HG03378 (cell line): ENCODE measurements at regions not wholly inside any gene's neighbourhood (a gene's known extent, or its start where the extent isn't known, plus 50 kb on each side); places are given as distances from the start of the nearest gene placed in this dataset.

Source experiments
- ATAC-seq: cut with Tn5 transposase; IDR thresholded peaks from one replicate; pipeline ENCODE4 v1.9.1; 2021; ENCODE audit warnings: mild to moderate bottlenecking, moderate library complexity; ENCODE audit not compliant: unreplicated experiment

DNA sequence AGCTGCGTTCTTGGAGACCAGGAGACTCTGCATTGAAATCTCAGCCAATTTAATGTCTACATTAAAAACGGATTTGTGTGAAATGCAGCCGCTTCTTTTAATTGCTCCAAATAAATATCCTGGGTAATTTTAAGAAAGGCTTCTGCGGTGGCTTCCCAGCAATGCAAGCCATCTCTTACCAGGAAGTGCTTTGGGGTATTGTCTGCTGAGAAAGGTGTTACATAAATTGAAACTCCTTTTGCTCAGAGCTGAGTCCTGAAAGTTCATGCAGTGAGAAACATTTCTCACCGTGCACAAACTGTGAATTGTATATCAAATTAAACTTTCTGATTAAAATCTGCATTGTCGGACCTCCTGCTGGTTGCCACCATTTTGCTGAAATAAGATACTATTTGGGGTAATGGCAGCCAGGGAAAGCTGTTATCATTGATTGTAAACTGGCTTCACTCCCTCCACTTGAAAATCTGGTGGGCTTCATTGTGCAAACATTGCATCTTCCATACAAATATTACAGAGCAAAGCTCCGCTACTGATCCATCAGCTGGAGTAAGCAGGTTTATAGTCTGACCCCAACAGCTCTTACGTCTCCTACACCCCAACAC, 59.5 kb downstream of the ZIC5 start:
- ATAC-seq, result no peak

DNA sequence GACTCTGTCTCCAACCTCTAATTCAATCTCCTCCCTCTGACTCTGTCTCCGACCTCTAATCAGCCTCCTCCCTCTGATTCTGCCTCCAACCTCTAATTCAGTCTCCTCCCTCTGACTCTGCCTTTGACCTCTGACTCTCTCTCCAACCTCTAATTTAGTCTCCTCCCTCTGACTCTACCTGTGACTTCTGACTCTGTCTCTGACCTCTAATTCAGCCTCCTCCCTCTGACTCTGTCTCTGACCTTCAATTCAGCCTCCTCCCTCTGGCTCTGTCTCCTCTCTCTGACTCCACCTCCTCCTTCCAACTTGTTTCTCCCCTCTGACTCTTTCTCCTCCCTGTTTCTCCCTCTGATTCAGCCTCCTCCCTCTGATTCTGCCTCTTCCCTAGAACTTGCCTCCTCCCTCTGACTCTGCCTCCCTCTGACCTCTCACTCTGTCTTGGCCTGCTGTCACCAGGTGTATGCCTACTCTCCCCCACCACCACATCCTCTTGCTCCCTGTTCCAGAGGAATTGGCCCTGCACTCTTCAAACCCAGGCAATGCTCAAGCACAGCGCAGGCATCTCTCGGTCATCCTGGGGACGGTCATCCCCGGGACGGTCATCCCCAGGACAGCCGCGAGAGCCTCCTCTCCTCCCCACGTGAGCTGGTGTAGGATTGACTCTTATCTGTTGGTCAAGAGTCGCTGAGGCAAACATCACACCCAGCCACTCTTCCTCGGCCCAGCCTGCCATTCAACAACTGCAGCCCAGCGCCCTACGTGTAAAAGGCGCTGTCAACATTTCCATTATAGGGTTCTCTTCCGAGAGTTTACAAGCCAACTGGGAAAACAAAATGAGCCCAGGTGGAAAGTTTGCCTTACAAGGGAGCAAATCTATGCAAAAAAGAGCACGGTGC, 60.2 kb downstream of the ZIC5 start:
- ATAC-seq, result no peak

DNA sequence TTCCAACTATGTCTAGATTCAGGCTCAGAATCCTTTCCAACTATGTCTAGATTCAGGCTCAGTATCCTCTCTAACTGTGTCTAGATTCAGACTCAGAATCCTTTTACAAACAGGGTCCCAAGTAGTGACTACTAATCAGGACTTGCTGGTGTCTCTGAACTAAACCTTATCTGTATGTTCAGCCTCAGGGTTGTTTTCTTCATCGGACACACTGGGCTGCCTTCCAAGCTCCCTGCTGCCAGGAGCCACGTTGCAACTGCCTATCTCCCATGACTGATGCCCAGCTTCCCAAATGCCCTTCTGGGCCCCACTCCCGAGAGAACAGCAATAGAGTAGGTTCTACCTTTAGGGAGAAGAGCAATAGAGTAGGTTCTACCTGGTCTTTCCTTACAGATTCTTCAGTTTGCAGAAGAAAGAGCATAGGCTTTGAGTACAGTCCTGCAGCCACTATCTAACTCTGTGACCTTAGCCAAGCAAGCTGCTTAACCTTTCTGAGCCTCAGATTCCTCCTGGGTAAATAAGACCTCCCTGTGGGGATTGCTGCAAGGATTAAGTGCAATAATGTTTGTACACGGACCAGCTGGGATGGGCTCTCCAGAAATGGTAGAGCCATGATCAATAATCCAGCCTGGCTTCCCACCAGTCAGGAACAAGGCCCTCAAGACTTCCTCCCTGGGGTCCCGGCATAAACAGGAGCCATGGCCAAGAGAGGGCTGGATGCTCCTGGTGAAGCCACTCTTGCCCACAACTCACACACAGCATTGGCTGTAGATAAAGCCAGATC, 61.5 kb downstream of the ZIC5 start:
- ATAC-seq, result no peak

DNA sequence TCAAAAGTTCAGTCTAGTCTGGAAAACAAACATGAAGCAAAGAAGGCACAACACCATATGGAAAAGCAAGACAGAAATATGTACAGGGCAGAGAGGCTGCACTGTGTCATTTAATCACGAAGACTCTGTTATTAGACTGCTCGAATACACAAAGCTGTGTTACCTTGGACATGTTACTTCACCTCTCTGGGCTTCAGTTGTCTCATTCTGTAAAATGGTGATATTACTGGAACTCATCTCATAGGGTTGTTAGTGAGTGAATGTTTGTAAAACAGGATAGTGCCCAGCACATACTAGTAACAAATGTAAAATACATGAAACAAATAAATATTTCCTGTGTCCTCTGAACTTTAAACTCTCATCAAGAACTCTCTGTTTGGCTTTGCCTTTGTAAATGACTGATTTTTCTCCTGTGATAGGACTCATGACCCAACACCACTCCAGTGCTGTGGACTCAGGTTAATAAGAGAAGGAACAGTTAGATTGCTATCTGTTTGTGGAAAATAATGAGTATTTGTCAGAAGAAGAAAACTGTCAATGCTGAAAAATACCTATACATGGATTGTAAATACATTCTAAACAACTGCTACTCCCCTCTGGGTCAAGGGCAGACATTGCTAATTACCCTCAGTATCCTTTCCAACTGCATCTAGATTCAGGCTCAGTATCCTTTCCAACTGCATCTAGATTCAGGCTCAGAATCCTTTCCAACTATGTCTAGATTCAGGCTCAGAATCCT, 62.3 kb downstream of the ZIC5 start:
- no peak for ATAC-seq

DNA sequence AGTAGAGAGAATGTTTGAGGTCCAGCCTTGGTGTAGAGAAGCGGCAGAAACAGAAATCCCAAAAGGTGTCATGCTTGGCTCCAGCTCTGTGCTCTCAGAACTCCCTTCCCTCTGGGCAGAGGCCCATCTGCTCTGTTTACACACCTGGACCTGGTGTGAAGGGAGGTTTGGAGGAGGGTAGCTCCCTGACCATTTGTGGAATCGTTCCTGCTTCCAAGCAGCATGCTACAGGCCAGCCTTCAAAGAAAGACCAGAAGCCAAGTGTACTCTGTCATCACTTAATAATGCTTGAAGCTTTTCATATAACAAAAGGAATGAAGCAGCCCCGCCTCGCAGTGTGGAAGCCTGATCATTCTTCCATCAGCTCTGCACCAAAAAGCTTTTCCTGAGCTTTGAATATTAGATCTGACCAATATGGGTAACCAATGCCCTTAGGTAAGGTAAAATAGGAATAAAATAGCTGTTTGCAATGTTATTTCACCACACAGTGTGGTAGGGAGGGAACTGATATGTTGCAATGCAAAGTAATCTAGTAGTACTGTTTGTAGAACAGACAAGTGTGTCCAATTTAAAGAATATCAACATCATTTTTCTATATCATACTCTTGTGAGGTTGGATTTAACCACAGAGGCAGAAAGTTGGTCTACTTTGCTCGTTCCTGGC, 63.3 kb downstream of the ZIC5 start:
- ATAC-seq, result no peak

DNA sequence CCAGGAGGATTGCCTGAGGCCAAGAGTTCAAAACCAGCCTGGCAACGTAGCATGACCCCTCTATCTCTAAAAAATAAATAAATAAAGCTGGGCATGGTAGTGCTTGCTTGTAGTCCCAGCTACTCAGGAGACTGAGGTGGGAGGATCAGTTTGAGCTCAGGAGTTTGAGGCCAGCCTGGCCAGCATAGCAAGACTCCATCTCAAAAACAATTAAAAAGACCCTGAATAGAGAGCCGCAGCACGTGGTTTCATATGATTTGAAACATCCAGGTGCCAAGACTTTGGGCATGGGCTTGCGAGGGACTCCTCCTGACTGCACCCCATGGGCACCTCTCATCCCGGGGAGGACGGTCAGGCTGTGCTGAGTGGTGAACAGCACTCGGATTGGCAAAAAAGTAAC, 63.9 kb downstream of the ZIC5 start:
- no peak for ATAC-seq

DNA sequence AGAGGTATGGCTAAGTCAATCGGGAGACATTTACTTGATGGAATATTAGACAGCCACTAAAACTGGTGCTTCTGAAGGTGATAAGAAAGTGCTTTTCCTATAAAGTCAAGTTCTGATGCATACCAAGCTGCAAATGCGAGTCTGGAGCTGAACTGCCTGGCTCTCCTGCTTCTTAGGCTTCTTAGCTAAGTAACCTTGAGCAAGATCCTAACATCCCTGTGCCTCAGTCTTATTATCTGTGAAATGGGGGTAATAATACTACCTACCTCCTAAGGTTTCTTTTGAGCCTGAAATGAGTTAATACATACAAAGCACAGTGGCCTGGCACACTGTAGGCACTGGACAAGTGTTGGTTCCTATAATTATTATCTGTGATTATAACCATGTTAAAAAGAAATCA, 64.5 kb downstream of the ZIC5 start:
- no peak for ATAC-seq

DNA sequence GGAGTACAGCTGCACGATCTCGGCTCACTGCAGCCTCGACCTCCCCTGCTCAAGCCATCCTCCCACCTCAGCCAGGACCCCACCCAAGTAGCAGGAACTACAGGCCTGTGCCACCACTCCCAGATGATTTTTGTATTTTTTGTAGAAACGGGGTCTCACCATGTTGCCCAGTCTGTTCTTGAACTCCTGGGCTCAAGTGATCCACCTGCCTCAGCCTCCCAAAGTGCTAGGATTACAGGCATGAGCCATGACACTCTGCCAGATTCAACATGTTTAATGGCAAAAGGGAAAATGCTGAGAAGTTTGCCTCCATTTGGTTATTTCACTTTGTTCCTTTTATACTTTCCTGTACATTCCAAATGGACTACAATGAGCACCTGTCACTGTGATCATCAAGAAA, 65.8 kb downstream of the ZIC5 start:
- no peak for ATAC-seq

DNA sequence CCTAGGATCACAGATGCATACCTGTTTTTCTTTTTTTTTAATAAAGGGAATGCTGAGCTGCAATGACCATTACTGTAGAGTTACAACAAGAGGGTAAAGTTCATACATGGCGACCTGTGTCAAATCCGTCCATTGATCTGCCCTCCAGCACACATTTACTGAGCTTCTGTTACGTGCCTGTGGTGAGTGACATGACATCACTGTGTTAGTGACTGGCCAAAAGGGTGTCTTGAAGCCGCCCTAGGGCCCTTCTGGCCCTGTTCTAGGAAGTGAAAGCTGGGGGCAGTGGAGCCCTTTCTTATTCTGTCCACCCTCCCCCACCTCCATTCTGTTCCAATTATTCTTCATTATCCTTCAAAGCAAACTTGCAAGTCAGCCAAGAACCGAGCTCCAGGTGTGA, 66.3 kb downstream of the ZIC5 start:
- ATAC-seq, result no peak

DNA sequence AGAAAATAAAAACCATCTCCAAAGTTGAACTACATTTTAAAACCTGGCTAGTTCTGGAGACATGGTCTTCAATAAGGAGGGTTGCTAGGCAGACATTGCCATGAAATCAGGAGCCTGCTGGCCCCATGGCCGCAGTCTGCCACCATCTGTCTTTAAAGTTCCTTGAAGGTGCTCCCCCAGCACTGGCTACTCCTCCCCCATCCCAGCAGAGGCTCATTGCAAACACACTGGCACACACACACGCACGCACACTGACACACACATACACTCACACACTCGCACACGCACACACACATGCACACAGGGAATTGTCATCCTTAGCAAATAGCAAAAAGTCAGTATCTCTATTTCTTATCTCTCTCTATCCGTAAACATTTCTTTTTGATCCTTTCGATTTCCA, 68.4 kb downstream of the ZIC5 start:
- ATAC-seq, result no peak

DNA sequence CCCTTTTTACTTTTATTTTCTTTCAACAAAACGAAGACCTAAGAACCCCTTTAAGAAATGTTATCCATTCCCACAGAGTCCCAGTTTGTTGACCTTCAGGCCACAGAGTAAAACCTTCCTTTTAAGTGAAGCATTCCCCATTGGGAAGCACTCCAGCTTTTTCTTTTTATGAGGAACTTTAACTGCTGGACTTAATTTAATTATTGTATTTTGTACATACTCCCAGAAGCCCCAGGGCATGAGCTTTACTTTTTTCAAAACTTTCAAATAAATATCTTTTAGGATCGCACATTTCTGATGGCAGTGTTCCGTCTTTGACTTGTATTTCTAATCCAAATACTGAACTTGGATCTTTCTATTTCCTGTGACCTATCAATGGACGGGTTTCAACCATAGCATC, 68.9 kb downstream of the ZIC5 start:
- ATAC-seq, result no peak

DNA sequence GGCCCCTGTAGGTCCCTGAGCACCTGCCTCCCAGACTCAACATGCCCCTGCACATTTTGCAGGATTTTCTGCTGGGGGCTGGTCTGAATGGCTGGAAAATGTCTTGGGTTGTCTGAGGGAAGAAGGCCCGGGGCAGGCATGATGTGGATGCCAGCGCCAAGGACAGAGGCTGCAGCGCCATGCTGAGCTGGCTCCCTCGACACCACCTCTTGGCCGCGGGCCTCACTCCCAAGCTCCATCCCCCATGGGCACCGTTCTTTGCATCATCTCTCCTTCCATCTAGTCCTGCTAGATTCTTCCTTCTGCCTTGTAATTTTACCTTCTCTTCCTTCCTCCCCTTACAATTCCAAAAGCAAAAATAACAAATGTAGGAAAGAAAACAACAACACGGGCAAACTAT, 70.6 kb downstream of the ZIC5 start:
- no peak for ATAC-seq

DNA sequence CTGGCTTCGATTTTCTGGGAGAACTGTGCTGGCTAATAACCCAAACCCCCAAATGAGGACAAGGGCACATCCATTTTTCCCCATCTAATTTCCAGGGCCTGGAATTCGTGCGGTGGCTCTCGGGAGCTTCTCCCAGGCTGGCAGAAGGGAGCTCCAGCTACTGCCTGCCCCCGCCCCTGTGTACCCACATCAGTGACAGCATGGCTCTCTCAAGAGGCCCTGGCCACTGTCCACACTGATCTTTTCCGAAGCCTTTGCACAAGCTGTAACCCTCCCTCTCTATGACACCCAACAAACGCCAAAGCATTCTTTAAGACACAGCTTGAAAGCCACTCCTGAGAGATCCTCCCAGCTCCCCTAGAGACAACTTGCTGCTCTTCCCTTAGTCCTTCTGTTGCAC, 73.1 kb downstream of the ZIC5 start:
- no peak for ATAC-seq

DNA sequence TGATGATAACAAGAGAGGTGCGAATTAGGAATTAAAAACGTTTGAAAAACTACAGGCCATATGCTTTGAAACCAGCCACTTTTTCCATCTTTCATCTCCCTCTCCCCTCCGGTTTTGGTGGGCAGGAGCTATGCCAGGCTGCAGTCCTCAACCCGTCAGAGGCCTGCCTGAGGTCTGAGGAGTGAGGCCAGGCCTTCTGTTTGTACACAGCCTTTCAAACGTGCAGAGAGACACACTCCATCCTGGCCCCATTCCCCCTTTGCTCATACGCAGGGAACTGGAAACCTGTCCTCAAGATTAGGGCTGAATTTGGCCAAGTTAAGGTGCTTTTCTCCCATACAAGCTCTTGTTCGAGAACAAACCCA, 74.5 kb downstream of the ZIC5 start:
- ATAC-seq, result no peak

DNA sequence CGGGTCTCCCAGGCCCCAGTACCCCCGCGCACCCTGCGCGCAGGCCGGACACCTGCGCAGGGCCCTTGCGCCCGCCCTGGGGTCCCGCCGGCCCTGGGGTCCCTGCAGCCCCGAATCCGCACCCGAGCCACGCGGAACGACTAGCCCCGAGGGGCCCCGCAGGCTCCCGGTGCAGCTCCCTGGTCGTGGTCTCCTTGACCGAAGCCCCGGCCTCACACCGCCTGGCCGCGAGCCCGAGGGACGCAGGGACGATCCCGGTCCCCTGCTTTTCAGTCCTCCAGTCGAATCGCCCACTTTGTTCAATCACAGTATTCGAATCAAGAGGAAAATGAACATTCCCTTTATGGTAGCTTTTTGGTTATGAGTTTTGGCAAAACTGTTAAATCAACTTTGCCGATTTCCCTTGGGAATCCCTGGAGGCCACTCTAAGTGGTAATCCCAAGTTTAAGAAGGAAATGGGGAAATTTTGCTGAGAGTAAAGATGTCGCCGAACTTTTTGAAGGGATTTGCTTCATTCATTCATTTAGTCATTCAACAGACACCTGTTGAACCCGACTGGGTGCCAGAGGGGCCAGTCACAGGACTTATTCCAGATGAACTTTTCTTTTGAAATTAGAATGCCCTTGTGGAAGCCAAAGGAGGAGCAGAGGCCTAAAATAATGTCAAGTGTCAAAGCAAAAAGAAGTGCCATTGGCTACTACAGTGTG, 75.0 kb downstream of the ZIC5 start:
- ATAC-seq, result no peak

DNA sequence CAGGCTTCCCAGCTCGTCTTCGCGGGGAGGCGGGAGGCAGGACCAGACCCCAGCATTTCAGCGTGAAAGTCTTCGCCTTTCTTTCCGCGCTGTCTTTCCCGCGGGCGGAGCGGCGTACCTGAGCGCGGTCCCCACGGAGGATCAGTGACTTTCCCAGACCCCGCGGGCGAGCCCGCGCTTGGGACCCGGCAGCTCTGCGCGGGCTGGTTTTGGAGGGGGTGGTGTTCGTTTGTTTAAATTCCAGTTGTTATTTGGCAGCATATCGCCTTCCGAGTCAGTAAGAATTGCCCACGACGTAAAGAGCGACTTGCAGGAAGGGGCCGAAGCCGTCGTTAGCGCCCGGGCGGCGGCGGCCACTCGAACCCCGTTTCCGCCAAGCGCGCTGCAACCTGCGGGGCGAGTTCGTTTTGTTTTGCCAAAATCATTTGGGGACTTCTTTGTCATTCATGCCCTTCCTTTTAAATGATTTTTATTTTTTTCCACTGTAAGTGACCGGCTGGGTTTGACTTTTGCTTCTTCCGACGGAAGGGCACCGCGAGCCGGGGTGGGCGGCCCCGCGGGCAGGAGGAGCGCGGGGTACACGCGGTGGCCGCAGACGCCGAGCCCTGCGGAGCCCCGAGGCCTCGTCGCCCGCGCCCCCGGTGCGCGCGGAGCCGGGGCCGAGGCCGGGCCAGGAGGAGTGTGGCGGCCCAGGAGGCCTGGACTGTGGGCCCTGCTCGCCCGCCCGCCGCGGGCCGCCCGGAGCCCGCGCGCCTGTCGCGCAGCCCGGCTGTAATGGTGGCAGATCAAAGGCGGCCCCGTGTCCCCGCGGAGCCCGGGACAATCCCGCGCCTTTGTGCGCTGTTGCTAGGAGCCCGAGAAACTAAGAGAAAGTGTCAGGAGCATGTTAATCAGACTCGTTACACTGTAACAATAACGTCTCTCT, 75.9 kb downstream of the ZIC5 start:
- ATAC-seq, result no peak

DNA sequence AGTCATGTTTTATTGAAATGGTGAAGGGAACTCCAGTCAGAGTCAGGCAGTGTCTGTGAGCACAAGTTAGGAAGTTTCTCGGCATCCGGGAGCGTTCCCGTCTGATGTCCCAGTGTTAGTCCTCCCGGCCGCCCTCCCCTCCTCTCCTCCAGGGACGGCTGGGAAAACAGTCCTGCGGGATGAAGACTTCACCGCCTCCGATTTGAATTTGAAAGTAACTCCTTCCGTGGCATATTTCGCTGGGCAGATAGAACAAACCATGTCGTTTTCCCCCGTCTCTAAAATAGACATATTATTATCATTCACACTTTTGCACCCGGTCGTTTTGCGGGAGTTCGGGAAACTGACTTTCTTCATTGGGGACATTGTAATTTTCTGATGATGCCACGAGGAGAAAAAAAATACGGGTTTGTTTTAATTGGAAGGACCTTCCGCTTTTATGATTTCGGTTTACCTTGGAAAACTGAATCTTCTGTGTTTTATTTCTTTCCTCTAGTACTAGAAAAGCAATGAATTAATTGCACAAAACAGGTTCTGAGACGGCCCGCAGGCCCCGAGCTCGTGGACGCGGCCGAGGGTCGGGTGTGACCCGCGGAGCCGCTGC, 76.6 kb downstream of the ZIC5 start:
- no peak for ATAC-seq

DNA sequence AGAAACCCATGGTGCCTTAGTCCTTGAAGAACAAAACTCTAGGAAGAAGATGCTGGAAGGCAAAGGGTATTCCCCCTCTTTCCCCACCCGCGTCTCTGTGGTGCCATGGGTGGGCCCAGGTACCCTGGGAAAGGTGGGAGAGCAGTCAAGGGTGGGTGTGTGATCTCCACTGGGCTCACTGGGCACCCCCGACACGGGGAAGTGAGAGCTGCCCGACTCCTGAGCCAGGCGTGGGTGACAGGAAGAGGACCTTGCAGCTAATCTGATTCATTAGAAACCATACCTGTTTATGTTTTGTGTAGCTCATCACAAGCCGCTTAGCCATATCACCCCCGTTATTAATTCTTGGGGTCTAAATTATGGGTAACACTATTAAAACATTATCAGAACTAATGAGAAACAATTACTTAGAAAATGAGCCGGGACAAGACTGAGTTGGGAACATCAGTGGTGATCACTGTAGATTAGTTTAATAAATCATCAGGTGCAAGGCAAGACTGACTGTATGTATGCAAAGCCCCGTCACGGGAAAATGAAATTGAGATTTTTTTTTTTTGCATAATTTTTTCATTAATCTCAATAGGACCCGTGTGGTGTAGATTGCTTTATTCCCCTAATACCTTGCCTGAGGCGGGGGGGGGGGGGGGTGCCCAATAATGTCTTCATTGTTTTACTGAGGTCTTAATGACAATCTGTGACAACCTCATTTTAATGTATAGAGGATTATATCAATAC, 77.3 kb downstream of the ZIC5 start:
- ATAC-seq, result no peak
